ENCODE measurements at regions not wholly inside any gene's neighbourhood (a gene's known extent, or its start where the extent isn't known, plus 50 kb on each side); places are given as distances from the start of the nearest gene placed in this dataset.

GRCh38 chr18:47549021-47549540 lies 297.6 kb upstream of the SKOR2 start:
- no peak for TF ChIP-seq CTCF (conservative IDR thresholded peaks at IDR 0.05; ENCODE audit: low read length)
- no peak for TF ChIP-seq EZH2phosphoT487 (IDR thresholded peaks at IDR 0.05; ENCODE audit: borderline replicate concordance, low read depth, low read length)
